Gastrocnemius medialis (tissue), 4 donors: ENCODE measurements at regions not wholly inside any gene's neighbourhood (a gene's known extent, or its start where the extent isn't known, plus 50 kb on each side); places are given as distances from the start of the nearest gene placed in this dataset.

Experiments
- ATAC-seq, 2 donors: fragments of 150-250 bp; one replicate each; pipeline ENCODE4 v1.9.1; 2016
- DNase-seq, 2 donors: peaks; one replicate each; pipeline ENCODE4 v3.0.0-alpha.2; 2019
- H3K27ac ChIP-seq, 4 donors: fragments of 200-600 bp; sonication (generic); 1 replicate in 1 of 4; 2 replicates in 3 of 4; pipeline ENCODE4 v1.5.1; 2016 to 2018; ENCODE audit warnings: mild to moderate bottlenecking in 2 of 4, moderate library complexity in 1 of 4
- H3K27me3 ChIP-seq, 3 donors: fragments of 200-600 bp; sonication (generic) in 2 of 3; 1 replicate in 1 of 3; 2 replicates in 2 of 3; pipeline versions ENCODE4 v1.5.1 to v1.6.0; 2016 to 2019; ENCODE audit warnings: mild to moderate bottlenecking in 1 of 3, moderate library complexity in 1 of 3
- H3K36me3 ChIP-seq, 2 donors: fragments of 200-600 bp; sonication (generic) in 1 of 2; one replicate each; pipeline ENCODE4 v1.5.1; 2017 to 2018
- H3K4me1 ChIP-seq, 2 donors: fragments of 200-600 bp; sonication (generic) in 1 of 2; one replicate each; pipeline ENCODE4 v1.5.1; 2016 to 2017; ENCODE audit warnings: mild to moderate bottlenecking in 2 of 2
- H3K4me3 ChIP-seq, 4 donors: fragments of 200-600 bp; sonication (generic) in 3 of 4; 1 replicate in 1 of 4; 2 replicates in 3 of 4; pipeline ENCODE4 v1.5.1; 2016 to 2019; ENCODE audit warnings: mild to moderate bottlenecking in 2 of 4
- H3K9me3 ChIP-seq, 3 donors: fragments of 200-600 bp; sonication (generic) in 2 of 3; 1 replicate in 1 of 3; 2 replicates in 2 of 3; pipeline ENCODE4 v1.5.1; 2016 to 2019
- POLR2A ChIP-seq, 2 donors: fragments of 450-650 bp; IDR thresholded peaks; one replicate each; pipeline ENCODE4 v1.6.1; 2017; ENCODE audit warnings: antibody characterized with exemption in 2 of 2, mild to moderate bottlenecking in 2 of 2, moderate library complexity in 2 of 2
- in situ Hi-C, 4 donors: fragments of 200-750 bp; cut with MboI; loops; one replicate each; pipeline versions ENCODE4 v1.15.0 to v1.8.0; 2017; ENCODE audit warnings: low sequenced_read_pairs in 4 of 4
- intact Hi-C: fragments of 100-400 bp; cut with DNase I; formaldehyde crosslinking; loops from one replicate; pipeline ENCODE4 v1.15.1; 2023; ENCODE audit warnings: low total_unique reads
- TF ChIP-seq, protein P1 (sequence below), 5 experiments: fragments of 450-650 bp in 3 of 5; fragments of 200-600 bp in 2 of 5; sonication (generic) in 2 of 5; IDR thresholded peaks in 4 of 5; conservative IDR thresholded peaks in 1 of 5; 1 replicate in 4 of 5; 2 replicates in 1 of 5; pipeline ENCODE4 v1.5.1; 2016 to 2019; ENCODE audit warnings: antibody characterized with exemption in 5 of 5, mild to moderate bottlenecking in 3 of 5, moderate library complexity in 3 of 5

DNA sequence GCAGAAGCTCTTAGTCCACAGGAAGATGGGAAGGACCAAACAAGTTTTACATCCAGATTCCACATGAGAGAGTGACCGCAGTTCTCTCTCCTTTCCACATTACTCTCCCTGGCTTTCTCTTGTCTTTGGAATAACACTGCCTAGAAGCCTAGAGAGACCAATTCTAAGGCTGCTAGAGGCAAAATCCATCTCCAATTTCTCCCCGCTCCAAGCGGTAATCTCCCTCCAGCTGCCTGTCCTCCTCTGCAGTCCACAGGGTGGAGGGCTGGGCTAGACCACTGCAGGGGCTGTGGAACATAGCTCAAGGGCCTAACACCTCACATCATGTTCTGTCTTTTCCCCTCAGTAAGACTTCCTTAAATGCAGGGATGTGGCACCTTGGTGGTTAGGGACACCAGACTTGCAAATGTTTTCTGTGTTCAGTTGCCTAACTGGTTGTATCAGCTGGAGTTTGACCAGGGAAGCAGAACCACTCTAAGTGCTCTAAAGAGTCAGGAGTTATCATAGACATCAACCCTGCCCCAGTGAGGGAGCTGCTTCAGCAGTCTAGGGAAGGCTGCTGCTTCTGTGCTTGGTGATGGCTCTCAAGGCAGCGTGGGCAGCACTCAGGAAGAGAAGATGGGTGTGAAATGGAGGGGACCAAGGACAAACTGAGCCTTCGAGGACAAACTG is 423.1 kb downstream of the BCOR start:
- Histone ChIP-seq H3K27me3 (no peaks in the 10 kb centered on the region), H3K27ac (no peak overlapping the region), H3K36me3 (no peaks in the 10 kb centered on the region), H3K9me3 (no peaks in the 10 kb centered on the region), H3K4me1 (no peaks in the 10 kb centered on the region), H3K4me3 (no peak overlapping the region)
- DNase-seq (no peak), ATAC-seq (no peak)
- in situ Hi-C loops, result no loop called here
- TF ChIP-seq, protein P1, sequence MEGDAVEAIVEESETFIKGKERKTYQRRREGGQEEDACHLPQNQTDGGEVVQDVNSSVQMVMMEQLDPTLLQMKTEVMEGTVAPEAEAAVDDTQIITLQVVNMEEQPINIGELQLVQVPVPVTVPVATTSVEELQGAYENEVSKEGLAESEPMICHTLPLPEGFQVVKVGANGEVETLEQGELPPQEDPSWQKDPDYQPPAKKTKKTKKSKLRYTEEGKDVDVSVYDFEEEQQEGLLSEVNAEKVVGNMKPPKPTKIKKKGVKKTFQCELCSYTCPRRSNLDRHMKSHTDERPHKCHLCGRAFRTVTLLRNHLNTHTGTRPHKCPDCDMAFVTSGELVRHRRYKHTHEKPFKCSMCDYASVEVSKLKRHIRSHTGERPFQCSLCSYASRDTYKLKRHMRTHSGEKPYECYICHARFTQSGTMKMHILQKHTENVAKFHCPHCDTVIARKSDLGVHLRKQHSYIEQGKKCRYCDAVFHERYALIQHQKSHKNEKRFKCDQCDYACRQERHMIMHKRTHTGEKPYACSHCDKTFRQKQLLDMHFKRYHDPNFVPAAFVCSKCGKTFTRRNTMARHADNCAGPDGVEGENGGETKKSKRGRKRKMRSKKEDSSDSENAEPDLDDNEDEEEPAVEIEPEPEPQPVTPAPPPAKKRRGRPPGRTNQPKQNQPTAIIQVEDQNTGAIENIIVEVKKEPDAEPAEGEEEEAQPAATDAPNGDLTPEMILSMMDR (IDR thresholded peaks at IDR 0.05 in 4 of 5, conservative IDR thresholded peaks at IDR 0.05 in 1 of 5), result no peak
- no peak for TF ChIP-seq POLR2A (IDR thresholded peaks at IDR 0.05)
- intact Hi-C loops, result no loop called here

DNA sequence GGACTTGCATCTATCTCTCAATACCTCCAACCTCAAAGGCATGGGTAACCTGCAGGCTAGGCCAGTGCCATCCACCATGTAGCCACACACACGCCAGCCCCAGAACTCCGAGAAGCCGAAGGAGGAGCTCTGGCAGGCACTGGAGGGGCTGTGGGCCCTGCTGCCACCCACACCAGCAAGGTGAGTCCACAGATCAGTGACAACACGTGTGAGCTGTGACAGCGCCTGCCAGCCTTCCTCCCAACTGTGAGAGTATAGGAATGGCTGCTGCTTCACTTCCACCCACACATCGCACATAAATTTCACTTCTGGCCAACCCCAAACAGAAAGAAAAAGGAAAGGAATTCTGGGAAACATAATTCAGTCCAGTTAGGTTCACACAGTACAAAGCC is 422.6 kb downstream of the BCOR start:
- Histone ChIP-seq H3K36me3 (no peaks in the 10 kb centered on the region), H3K27ac (no peak overlapping the region), H3K9me3 (no peaks in the 10 kb centered on the region), H3K27me3 (no peaks in the 10 kb centered on the region), H3K4me3 (no peak overlapping the region), H3K4me1 (no peaks in the 10 kb centered on the region)
- in situ Hi-C loops, result no loop called here
- intact Hi-C loops, result no loop called here
- TF ChIP-seq, protein P1 (IDR thresholded peaks at IDR 0.05 in 4 of 5, conservative IDR thresholded peaks at IDR 0.05 in 1 of 5), result no peak
- no peak for TF ChIP-seq POLR2A (IDR thresholded peaks at IDR 0.05)
- DNase-seq (no peak), ATAC-seq (no peak)

DNA sequence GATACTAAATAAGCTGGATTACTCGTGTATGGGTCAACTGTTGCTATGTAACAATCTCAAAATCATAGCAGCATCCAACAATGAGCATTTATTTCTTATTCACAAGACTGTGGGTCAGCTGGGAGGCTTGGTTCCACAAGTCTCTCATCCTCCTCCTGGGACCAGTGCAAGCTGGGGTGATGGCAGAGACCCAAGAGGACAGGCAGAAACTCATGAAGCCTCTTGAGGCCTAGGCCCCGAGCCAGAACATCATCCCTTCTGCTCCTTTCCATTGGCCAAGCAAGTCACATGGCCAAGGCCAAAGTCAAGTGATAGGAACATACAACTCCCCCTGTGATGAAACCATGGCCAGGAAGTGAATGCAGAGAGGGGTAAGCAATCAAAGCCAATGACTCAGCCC is 422.1 kb downstream of the BCOR start:
- no peaks in the 10 kb centered on the region for H3K9me3 ChIP-seq
- TF ChIP-seq, protein P1 (IDR thresholded peaks at IDR 0.05 in 4 of 5, conservative IDR thresholded peaks at IDR 0.05 in 1 of 5), result no peak
- TF ChIP-seq POLR2A (IDR thresholded peaks at IDR 0.05), result no peak
- no peak overlapping the region for H3K27ac ChIP-seq
- H3K27me3 ChIP-seq, result no peaks in the 10 kb centered on the region
- DNase-seq, result peak; percentile 14 to 26
- no peaks in the 10 kb centered on the region for H3K4me1 ChIP-seq
- H3K36me3 ChIP-seq, result no peaks in the 10 kb centered on the region
- ATAC-seq, result peak in 1 of 2 donors; percentile 30
- in situ Hi-C loops (no loop called here), intact Hi-C loops (no loop called here)
- H3K4me3 ChIP-seq, result no peak overlapping the region

DNA sequence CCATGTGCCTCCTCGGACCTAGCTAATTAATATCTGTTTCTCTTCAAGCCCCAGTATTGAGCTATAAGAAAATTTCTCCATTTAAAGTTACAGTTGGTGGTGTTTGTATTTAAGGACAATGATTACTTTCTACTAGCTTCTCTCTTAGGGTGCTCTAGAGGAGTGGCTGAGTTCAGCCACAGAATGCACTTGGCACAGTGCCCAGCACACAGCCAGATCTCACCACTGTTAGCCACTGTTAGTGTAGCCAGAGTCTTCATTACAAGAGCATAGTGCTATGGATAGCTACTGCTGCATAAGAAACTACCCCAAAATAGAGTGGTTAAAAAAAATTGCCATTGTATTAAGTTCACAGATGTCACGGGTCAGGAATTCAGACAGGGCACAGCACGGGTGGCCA is 421.3 kb downstream of the BCOR start:
- intact Hi-C loops, result no loop called here
- Histone ChIP-seq H3K4me1 (no peaks in the 10 kb centered on the region), H3K9me3 (no peaks in the 10 kb centered on the region), H3K36me3 (no peaks in the 10 kb centered on the region), H3K27ac (no peak overlapping the region), H3K4me3 (no peak overlapping the region), H3K27me3 (no peaks in the 10 kb centered on the region)
- no peak for ATAC-seq
- in situ Hi-C loops, result no loop called here
- TF ChIP-seq, protein P1 (IDR thresholded peaks at IDR 0.05 in 4 of 5, conservative IDR thresholded peaks at IDR 0.05 in 1 of 5), result no peak
- TF ChIP-seq POLR2A (IDR thresholded peaks at IDR 0.05), result no peak
- DNase-seq, result no peak

DNA sequence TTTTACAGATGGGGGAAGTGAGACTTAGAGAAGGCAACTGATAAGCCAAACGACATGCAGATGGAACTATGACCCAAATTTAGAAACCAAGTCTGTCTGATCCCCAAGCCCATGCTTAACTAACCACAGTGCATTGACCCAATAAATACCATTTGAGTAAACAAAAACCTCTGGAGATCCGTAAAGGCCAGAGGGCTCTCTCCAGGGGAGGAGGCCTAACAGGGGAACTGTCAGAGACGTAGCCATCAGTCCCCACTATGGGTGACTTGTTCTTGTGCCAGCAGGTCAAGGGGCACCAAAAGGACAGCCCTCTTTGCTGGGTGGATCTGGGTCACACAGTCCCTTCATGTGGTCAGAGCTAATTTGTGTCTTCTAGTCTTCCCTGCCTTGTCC is 420.2 kb downstream of the BCOR start:
- no peak for ATAC-seq
- intact Hi-C loops, result no loop called here

More for the DNA sequence above, 420.2 kb downstream of the BCOR start:
- Histone ChIP-seq H3K9me3 (no peaks in the 10 kb centered on the region), H3K27me3 (no peaks in the 10 kb centered on the region), H3K4me1 (no peaks in the 10 kb centered on the region), H3K27ac (no peak overlapping the region), H3K4me3 (no peak overlapping the region), H3K36me3 (no peaks in the 10 kb centered on the region)
- in situ Hi-C loops, result no loop called here
- TF ChIP-seq, protein P1 (IDR thresholded peaks at IDR 0.05 in 4 of 5, conservative IDR thresholded peaks at IDR 0.05 in 1 of 5), result no peak
- no peak for TF ChIP-seq POLR2A (IDR thresholded peaks at IDR 0.05)
- no peak for DNase-seq
